ENCODE measurements at regions not wholly inside any gene's neighbourhood (a gene's known extent, or its start where the extent isn't known, plus 50 kb on each side); places are given as distances from the start of the nearest gene placed in this dataset.

GRCh38 chr20:56897958-56898349, 268.8 kb downstream of the TFAP2C start:
- Mint-ChIP-seq H3K4me3 (ENCODE audit: unreplicated experiment) (no peak overlapping the region), H3K27me3 (ENCODE audit: unreplicated experiment) (peaks cover 4% of the 10 kb centered on the region), H3K27ac (ENCODE audit: unreplicated experiment) (no peak overlapping the region), H3K4me1 (ENCODE audit: low read depth, unreplicated experiment) (peaks cover 10% of the 10 kb centered on the region), H3K9me3 (ENCODE audit: unreplicated experiment) (peaks cover 6% of the 10 kb centered on the region), H3K36me3 (ENCODE audit: unreplicated experiment) (peaks cover 9% of the 10 kb centered on the region)
- DNase-seq: no peak
- TF ChIP-seq, protein P1, sequence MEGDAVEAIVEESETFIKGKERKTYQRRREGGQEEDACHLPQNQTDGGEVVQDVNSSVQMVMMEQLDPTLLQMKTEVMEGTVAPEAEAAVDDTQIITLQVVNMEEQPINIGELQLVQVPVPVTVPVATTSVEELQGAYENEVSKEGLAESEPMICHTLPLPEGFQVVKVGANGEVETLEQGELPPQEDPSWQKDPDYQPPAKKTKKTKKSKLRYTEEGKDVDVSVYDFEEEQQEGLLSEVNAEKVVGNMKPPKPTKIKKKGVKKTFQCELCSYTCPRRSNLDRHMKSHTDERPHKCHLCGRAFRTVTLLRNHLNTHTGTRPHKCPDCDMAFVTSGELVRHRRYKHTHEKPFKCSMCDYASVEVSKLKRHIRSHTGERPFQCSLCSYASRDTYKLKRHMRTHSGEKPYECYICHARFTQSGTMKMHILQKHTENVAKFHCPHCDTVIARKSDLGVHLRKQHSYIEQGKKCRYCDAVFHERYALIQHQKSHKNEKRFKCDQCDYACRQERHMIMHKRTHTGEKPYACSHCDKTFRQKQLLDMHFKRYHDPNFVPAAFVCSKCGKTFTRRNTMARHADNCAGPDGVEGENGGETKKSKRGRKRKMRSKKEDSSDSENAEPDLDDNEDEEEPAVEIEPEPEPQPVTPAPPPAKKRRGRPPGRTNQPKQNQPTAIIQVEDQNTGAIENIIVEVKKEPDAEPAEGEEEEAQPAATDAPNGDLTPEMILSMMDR (IDR thresholded peaks at IDR 0.05; ENCODE audit: partially characterized antibody, unreplicated experiment): no peak

DNA sequence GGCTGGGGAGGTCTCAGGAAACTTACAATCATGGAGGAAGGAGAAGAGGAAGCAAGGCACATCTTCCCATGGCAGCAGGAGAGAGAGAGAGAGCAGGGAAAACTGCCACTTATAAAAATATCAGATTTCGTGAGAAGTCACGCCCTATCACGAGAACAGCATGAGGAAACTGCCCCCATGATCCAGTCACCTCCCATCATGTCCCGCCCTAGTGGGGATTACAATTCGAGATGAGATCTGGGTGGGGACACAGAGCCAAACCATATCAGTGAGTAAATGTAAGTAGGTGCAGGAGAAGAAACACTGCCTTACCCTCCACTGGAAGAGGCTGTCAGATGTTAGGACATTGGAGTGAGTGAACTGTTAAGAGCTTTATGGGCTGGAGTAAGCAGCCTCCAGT, 270.4 kb downstream of the TFAP2C start:
- no peak for DNase-seq
- TF ChIP-seq, protein P1 (IDR thresholded peaks at IDR 0.05; ENCODE audit: partially characterized antibody, unreplicated experiment): no peak
- H3K27ac Mint-ChIP-seq (ENCODE audit: unreplicated experiment): no peak overlapping the region
- H3K36me3 Mint-ChIP-seq (ENCODE audit: unreplicated experiment): peaks cover 9% of the 10 kb centered on the region
- H3K4me3 Mint-ChIP-seq (ENCODE audit: unreplicated experiment): no peak overlapping the region
- peaks cover 5% of the 10 kb centered on the region for H3K27me3 Mint-ChIP-seq (ENCODE audit: unreplicated experiment)
- H3K4me1 Mint-ChIP-seq (ENCODE audit: low read depth, unreplicated experiment): peaks cover 10% of the 10 kb centered on the region
- peaks cover 5% of the 10 kb centered on the region for H3K9me3 Mint-ChIP-seq (ENCODE audit: unreplicated experiment)

DNA sequence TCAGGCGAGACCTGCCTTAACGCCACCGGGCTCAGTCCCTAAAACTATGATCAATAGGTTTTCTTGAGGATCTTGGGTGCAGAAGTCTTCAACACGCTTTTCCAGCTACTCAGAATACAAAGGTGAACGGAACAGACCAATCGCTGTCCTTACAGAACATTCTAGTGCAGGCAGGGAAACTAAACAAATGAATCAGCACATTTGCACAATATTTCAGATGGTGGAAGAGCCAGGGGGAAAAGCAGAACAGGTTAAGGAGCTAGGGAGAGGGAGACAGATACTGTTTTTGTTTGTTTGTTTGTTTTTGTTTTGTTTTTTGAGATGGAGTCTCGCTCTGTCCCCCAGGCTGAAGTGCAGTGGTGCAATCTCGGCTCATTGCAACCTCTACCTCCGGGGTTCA, 271.1 kb downstream of the TFAP2C start:
- H3K9me3 Mint-ChIP-seq (ENCODE audit: unreplicated experiment): peaks cover 5% of the 10 kb centered on the region
- H3K4me1 Mint-ChIP-seq (ENCODE audit: low read depth, unreplicated experiment): peaks cover 7% of the 10 kb centered on the region
- peaks cover 6% of the 10 kb centered on the region for H3K27me3 Mint-ChIP-seq (ENCODE audit: unreplicated experiment)
- no peak overlapping the region for H3K27ac Mint-ChIP-seq (ENCODE audit: unreplicated experiment)
- no peak overlapping the region for H3K4me3 Mint-ChIP-seq (ENCODE audit: unreplicated experiment)
- TF ChIP-seq, protein P1 (IDR thresholded peaks at IDR 0.05; ENCODE audit: partially characterized antibody, unreplicated experiment): no peak
- peaks cover 9% of the 10 kb centered on the region for H3K36me3 Mint-ChIP-seq (ENCODE audit: unreplicated experiment)
- no peak for DNase-seq

DNA sequence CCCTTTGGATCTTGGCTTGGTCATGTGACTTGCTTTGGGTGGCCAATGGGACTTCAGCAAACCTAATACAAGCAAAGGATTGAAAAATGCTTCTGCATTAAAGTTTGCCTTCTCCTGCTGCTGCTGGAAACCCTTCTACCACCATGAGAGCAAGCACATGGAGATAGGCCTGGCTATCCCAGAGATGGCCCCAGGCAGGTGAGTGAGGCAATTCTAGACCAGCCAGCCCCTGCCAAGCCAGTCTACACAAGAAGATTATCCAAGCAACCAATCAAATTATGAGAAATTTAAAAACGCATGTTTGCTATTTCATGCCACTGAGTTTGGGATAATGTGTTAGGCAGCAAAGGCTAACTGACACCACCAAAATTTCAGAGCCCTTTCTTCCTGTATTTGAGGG, 274.3 kb downstream of the TFAP2C start:
- peaks cover 2% of the 10 kb centered on the region for H3K27me3 Mint-ChIP-seq (ENCODE audit: unreplicated experiment)
- TF ChIP-seq, protein P1 (IDR thresholded peaks at IDR 0.05; ENCODE audit: partially characterized antibody, unreplicated experiment): no peak
- peaks cover 5% of the 10 kb centered on the region for H3K9me3 Mint-ChIP-seq (ENCODE audit: unreplicated experiment)

DNA sequence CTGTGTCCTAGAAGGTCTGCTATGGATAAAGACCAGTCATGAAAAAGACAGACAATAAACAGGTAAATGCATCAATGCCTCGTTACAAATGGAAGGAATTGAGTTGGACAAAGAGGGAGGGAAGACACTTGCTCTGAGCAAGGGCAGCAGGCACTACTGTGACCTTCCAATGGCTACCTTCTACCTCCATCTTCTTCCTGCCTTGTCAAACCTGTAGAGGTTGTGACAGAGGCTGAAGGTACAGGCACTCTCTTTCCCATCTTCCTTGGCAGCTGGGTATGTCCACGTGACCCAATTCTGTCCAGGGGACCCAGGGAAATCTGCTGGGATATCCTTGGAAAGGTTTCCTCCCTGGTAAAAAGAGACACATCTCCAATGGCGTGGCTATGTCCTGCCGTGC, 274.8 kb downstream of the TFAP2C start:
- H3K9me3 Mint-ChIP-seq (ENCODE audit: unreplicated experiment): peaks cover 5% of the 10 kb centered on the region
- no peak for DNase-seq
- peaks cover 2% of the 10 kb centered on the region for H3K27me3 Mint-ChIP-seq (ENCODE audit: unreplicated experiment)
- H3K36me3 Mint-ChIP-seq (ENCODE audit: unreplicated experiment): peaks cover 9% of the 10 kb centered on the region
- no peaks in the 10 kb centered on the region for H3K4me1 Mint-ChIP-seq (ENCODE audit: low read depth, unreplicated experiment)
- H3K4me3 Mint-ChIP-seq (ENCODE audit: unreplicated experiment): no peak overlapping the region
- H3K27ac Mint-ChIP-seq (ENCODE audit: unreplicated experiment): no peak overlapping the region
- TF ChIP-seq, protein P1 (IDR thresholded peaks at IDR 0.05; ENCODE audit: partially characterized antibody, unreplicated experiment): no peak

More for the DNA sequence above, 274.3 kb downstream of the TFAP2C start:
- no peak for DNase-seq
- Mint-ChIP-seq H3K4me3 (ENCODE audit: unreplicated experiment) (no peak overlapping the region), H3K36me3 (ENCODE audit: unreplicated experiment) (peaks cover 9% of the 10 kb centered on the region), H3K27ac (ENCODE audit: unreplicated experiment) (no peak overlapping the region), H3K4me1 (ENCODE audit: low read depth, unreplicated experiment) (no peaks in the 10 kb centered on the region)

All from glutamatergic neuron (in vitro differentiated cells).